WTC11 (cell line): ENCODE measurements at regions not wholly inside any gene's neighbourhood (a gene's known extent, or its start where the extent isn't known, plus 50 kb on each side); places are given as distances from the start of the nearest gene placed in this dataset.

ENCODE experiments used
- ATF2 ChIP-seq: sonication (generic); formaldehyde crosslinking; IDR thresholded peaks from 2 replicates; pipeline ENCODE4 v1.8.1; 2022; ENCODE audit warnings: low read depth, missing genetic modification reagents, borderline replicate concordance
- CREB1 ChIP-seq: sonication (generic); formaldehyde crosslinking; IDR thresholded peaks from 2 replicates; pipeline ENCODE4 v1.8.0; 2023; ENCODE audit warnings: mild to moderate bottlenecking, missing genetic modification reagents
- CTCF ChIP-seq: fragments of 200-600 bp; IDR thresholded peaks from 2 replicates; pipeline ENCODE4 v1.8.0; 2022; ENCODE audit warnings: antibody characterized with exemption
- ESRRA ChIP-seq: sonication (generic); formaldehyde crosslinking; IDR thresholded peaks from 2 replicates; pipeline ENCODE4 v1.8.1; 2022; ENCODE audit warnings: mild to moderate bottlenecking, missing genetic modification reagents, borderline replicate concordance
- GABPB1 ChIP-seq: sonication (generic); formaldehyde crosslinking; IDR thresholded peaks from 2 replicates; pipeline ENCODE4 v1.8.1; 2023; ENCODE audit warnings: mild to moderate bottlenecking, missing genetic modification reagents
- HMGXB4 ChIP-seq: sonication (generic); formaldehyde crosslinking; IDR thresholded peaks from 2 replicates; pipeline ENCODE4 v1.8.1; 2023; ENCODE audit warnings: mild to moderate bottlenecking, moderate library complexity, missing genetic modification reagents
- MXD4 ChIP-seq: fragments of 250-450 bp; sonication (Bioruptor Pico); IDR thresholded peaks from 2 replicates; pipeline ENCODE4 v1.8.0; 2021; ENCODE audit warnings: mild to moderate bottlenecking, moderate library complexity, borderline replicate concordance
- NR2C2 ChIP-seq: sonication (generic); formaldehyde crosslinking; IDR thresholded peaks from 2 replicates; pipeline ENCODE4 v1.8.0; 2022; ENCODE audit warnings: mild to moderate bottlenecking, missing genetic modification reagents
- SP1 ChIP-seq: sonication (generic); formaldehyde crosslinking; conservative IDR thresholded peaks from 2 replicates; pipeline ENCODE4 v1.8.1; 2022; ENCODE audit warnings: missing genetic modification reagents
- USF2 ChIP-seq: sonication (generic); formaldehyde crosslinking; IDR thresholded peaks from 2 replicates; pipeline ENCODE4 v1.8.1; 2023; ENCODE audit warnings: mild to moderate bottlenecking, missing genetic modification reagents, moderate library complexity
- ZNF263 ChIP-seq: sonication (generic); formaldehyde crosslinking; IDR thresholded peaks from 2 replicates; pipeline ENCODE4 v1.8.1; 2022; ENCODE audit warnings: low read depth, mild to moderate bottlenecking, moderate library complexity, missing genetic modification reagents
- ZSCAN18 ChIP-seq: fragments of 250-450 bp; sonication (Bioruptor Pico); IDR thresholded peaks from 2 replicates; pipeline ENCODE4 v2.1.2; 2022; ENCODE audit warnings: mild to moderate bottlenecking, moderate library complexity

GRCh38 chr4:44025376-44026020 lies 423.1 kb downstream of the KCTD8 start:
- TF ChIP-seq CTCF (no peak), ATF2 (CRISPR knock-in tag) (no peak), CREB1 (CRISPR knock-in tag) (no peak), SP1 (CRISPR knock-in tag) (no peak), USF2 (CRISPR knock-in tag) (no peak), GABPB1 (no peak), NR2C2 (CRISPR knock-in tag) (no peak), ZNF263 (CRISPR knock-in tag) (no peak), HMGXB4 (CRISPR knock-in tag) (no peak), ZSCAN18 (CRISPR knock-in tag) (no peak), MXD4 (no peak), ESRRA (CRISPR knock-in tag) (no peak)
